GM19463 (cell line): ENCODE measurements at regions not wholly inside any gene's neighbourhood (a gene's known extent, or its start where the extent isn't known, plus 50 kb on each side); places are given as distances from the start of the nearest gene placed in this dataset.

ENCODE experiments used
- ATAC-seq: cut with Tn5 transposase; IDR thresholded peaks from one replicate; pipeline ENCODE4 v1.9.1; 2021; ENCODE audit warnings: mild to moderate bottlenecking, moderate library complexity; ENCODE audit not compliant: unreplicated experiment

DNA sequence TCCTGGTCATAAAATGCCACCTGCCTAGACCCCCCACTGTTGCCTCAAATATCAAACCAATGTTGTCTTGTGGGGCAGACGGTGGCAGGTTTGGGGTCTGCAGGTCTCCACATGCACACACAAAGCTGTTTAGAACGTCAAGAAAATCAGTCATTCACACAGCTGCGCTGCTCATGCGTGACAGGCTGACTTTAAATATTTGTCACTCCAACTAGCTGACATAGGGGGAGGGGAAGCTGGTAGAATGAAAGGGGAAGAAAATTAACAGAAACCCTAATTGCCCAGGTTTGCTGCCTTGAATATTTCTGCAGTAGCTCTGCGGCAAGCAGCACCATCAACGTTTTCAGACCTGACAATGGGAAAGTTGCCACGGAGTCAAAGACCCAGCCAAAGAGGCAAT is 201.8 kb downstream of the ABHD5 start:
- peak; percentile 66 for ATAC-seq

DNA sequence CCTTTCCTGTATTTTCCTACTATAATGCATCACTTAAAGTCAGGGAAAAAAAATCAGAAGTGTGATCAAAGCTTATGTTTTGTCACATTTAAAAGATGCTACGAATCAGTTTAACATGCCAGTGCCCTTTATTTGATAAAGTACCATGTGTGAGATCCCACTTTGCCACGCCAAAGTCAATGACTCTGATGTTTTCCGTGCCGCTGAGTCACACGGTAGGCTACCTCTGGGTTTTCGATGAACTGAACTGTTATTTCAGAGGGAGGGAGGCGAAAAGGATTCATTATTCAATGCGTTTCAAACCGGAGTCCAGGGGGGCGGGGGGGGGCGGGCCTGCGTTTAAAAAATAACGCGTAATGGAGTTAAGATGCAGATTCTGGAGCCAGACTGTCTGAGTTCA is 203.0 kb downstream of the ABHD5 start:
- no peak for ATAC-seq

DNA sequence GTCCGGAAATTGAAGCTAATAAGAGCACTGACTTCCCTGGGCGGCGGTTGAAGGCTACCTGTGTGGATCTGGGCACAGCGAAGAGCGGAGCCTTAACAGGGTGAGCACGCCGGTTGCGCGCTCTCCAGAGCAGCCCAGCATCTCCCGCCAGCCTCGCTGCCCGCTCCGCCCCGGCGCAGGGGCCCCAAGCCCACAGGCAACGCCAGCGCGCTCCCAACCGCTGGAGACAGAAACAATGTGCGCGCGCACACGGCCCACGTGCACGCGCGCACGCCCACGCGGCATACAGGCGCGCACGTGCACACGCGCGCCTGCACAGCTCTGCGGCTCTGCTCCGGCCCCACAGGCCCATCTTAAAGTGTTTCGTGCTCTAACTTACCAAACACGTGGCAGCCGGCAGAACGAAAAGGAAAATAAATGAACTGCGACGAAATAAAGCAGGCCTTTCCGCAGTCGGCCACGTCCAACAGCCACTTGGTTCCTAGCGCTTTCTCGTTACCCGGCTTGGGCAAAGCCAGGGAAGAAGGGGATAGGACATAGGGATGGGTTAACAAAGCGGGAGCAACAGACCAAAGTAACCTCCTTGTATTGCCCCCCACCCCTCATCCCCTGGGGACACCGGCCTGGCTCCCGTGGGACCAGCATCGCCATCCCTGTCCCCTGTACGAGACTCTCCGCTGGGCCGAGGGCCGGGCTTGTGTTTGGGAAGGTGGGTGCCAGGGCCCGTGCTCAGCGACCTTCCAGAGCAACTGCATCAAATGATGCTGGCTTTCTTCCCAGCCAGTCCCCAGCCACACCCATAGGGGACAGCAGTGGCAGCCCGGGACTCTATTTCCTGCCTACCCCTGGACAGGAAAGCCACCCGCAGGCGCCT is 203.7 kb downstream of the ABHD5 start:
- peak; percentile 59 for ATAC-seq

DNA sequence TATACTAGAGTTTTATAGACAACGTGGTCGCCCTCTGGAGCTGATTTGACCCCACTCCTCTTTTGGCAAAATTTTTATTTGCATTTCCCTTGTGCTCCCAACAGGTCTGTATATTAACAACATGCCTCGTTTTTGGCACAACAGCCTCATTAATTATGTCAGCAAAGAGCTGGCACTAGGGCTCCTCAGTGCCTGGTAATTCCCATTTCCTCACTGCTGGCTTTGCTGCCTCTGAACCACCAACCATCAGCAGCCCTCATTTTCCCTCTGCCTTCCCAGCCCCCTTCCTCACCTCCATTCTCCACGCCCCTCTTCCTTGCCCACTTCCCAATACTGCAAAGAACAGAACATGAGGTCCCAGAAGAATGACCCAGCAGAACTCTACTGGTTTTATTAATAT is 204.8 kb downstream of the ABHD5 start:
- ATAC-seq: no peak

DNA sequence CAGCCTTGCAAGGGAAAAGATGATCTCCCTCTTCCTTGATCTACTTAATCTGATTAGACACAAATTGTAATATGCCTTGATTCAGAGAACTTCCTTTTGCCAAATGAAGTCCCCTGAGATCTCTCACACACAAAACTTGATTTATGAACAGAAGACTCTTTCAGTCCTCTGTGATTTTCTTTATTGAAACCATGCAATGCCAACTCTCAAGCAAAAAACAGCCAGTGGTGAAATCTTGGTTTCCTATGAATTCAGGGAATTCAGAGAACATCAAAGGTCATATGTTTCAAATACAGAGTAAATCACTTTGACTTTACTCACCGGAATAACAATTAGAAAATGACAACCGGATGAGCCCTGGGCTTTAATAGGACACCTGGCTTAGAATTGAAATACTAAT is 211.7 kb downstream of the ABHD5 start:
- no peak for ATAC-seq

DNA sequence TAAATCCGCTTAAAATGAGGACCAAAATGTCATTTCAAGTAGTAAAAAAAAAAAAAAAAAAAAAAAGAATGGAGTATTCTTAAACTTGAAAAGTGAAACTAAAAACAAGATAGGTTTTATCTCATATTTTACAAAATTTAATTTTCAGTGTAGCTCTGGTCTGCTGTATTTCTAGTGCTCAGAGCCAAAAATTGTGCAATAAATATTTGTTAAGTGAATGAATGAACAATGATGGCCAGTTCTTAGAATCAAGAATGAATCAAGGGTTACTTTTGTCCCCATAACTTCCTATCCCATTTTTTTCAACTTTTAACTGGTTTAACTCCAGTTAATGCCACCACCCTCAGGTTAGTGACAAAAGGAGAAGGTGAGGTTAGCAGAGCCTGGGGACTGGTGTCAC is 214.4 kb downstream of the ABHD5 start:
- ATAC-seq: no peak

DNA sequence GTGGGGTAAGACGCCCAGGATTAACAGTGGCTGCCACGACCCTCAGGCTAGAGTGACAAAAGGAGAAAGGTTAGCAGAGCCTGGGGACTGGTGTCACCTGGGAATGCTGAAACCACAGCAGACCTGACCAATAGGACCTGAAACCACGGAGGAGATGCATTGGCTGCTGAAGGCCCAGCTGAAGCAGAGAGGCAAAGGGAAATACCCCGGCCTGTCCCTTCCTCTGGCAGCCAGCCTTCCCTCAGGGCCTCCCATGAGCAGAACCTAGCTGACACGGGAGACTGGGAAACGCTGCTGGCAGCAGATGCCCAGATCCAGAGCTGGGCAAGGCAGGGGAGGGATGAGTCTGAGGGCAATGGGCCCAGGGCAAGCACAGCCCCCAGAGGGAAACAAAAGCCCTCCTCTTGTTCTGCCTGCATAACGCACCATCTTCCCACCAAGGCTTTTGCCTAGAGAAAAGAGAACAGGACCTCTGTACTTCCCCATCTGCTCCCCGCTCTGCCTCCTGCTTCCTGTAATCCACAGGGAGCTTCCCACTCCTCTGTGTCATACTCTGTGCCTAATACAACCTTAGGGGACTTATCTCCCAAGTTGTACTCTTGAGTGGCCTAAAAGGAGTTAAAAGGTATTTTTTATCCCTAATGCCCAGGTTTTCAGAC is 216.2 kb downstream of the ABHD5 start:
- peak; percentile 39 for ATAC-seq

DNA sequence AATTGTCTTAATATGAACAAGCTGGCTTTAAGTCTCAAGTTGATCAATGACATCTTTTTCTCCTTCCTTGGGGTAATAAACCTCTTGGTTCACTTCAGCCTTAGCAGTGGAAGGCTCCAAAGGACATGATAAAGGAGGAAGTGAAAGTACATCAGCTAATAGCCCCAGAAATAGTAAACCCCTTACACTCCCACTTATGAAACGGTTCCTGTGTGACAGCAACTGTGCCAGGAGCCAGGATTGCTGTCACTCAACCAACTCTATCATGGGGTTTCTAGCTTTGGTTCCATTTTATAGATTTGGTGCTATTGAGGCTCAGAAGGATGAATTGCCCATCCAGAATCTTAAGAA is 216.7 kb downstream of the ABHD5 start:
- peak; percentile 92 for ATAC-seq

DNA sequence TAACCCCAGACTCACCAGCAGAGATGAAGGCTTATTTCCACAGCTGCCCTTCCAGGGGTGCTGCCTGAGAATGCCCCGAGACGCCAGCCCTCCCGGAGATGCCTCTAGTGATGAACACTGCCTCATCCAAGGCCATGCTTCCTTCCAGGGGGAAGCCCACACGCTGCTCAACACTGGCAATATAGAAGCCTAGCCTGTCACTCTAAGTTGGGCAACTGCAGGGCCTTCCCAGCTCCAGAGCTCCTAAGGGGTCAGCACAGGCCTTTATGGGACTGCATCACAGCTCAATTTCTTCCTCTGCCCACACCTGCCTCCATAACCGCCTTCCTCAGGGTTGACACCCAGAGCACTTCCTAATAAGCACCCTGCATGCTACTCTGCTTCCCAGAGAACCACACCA is 217.7 kb downstream of the ABHD5 start:
- no peak for ATAC-seq

DNA sequence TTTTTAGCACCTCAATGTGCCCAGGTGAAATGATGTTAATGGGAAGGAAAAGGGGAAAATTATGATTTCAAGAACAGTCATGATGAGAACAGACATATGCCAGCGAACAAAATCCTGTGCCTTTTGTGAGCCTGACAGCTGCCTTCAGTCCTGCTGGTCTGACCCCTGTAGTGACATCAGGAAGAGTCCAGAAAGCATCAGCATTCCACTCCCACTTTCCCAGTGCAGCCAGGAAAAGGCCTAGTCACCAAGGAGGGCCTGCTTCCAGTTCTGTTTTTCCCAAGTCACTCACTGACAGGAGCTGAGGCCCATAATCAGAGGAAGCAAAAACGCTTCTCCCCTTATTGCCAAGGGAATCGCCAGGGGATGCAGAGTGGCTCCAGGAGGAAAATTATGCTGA is 218.4 kb downstream of the ABHD5 start:
- ATAC-seq: no peak

DNA sequence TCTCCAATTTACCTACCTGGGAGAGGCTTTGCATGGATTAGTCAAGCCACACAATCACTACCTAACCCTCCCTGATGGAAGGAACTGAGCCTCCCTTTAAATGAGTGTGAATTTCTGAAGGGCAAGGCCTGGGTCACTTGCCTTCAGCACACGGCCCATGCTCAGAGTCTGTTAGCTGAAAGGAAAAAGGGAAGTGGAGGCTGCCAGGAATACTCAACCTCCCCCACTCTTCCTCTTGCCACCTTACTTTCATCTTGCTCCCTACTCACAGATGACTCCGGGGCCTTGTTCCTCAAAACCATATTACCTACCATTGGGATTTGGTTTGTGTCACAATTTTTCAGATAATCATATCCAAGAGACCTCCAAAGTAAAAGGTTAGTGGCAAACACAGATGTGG is 220.0 kb downstream of the ABHD5 start:
- no peak for ATAC-seq

DNA sequence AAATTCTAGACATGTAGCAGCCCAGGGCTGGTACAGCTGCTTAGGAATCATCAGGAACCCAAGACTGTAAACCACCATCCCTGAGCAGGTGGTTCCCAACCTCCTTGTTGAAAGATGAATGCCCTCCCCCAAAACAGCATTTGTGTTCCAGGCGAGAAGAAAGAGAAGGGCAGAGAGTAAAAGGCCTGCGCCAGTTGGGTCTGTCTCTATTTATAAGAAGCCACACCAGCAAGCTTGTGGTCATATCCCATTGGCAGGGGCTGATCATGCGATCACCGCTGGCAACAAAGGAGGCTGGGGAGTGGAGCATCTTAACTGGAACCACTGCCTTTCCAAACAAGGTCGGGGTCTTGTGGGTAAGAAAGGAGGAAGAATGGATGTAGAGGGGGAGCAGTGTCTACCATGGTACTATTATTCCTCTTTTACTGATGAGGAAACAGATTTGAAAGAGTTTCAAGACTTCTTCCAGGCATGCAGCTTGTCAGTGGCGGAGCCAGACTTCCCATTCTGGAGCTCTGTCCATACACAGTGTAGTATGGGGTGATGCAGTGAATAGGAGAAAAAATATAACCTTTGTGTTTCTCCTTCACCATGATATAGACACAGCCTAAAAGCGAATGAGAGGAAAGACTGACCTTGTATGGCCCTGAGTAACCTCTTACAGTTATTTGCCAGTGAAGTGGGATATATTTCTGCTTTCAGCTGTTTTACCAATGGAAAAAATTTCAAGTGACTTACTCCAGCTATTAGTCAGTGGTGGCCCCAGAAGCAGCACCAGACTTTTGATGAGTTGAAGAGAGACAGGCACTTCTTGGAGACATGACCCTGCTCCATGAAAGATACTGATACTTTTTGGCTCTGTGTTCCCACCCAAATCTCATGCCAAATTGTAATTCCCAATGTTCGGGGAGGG is 222.6 kb downstream of the ABHD5 start:
- ATAC-seq: no peak

DNA sequence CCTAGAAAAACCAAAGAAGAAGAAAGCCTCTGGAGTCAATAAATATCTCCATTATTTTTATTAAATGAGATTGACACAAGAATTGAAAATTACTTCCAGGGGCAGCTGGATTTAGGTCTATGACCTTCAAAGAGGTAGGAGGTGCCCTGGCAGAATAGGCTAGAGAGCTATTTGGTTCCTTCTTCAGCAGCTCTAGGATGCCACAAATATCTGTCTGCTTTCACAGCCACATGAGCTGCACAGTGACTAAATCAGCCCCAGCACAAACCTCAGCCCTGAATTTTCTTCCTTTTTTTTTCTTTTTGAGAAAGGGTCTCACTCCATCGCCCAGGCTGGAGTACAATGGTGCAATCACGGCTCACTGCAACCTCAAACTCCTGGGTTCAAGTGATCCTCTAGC is 223.5 kb downstream of the ABHD5 start:
- no peak for ATAC-seq

DNA sequence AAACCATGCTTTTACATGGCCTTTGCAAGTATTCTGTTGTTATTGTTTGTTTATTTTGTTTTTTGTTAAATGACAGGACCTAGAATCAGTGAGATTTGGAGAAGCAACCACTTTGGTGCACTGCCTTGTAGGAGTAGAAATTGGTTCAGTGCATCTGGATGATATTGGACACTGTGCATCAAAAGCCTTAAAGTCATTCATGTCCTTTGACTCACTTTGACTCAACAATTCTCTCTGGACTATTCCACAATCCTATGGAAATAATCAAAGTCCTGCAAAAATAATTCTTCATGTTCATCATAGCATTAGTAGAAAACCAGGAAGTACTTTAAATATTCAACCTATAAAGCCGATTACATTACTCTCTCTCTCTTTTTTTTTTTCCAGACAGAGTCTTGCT is 224.8 kb downstream of the ABHD5 start:
- ATAC-seq: no peak

DNA sequence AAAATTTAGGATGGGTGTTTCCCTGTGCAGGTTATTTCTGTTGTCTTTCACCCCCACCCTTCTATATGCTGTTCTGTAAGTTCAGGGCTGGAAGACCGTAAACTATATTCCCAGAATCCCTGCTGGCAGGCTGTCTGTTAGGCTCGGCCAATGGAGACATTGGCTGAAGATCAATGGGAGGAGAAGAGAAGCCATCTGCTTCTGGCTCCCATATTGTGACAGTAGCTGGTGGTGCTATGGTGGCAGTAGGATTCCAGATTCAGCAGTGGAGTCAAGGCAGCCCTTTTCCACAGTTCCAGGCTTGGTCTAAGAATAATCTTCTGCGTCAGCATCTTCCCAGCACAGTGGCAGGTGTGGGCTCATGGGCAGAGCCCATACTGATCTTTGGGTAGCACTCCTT is 226.6 kb downstream of the ABHD5 start:
- no peak for ATAC-seq

DNA sequence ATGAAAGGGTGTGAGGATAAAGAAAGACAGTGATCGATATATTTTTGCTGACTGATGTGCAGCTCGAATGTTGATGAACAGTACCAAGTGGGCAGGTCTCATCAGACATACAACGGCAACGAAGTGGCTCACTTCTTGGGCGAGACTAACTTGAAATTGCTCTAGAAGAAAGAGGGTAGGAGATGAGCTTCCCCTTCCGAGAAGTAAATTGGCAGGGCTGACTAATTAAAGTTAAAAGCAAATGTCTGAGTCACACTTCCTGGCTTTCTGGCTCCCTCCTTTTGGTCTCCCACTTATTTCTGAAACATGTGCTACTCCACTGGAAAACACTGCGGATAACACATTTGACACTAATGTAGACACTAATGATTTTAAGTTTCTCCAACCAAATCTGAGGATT is 228.3 kb downstream of the ABHD5 start:
- no peak for ATAC-seq

DNA sequence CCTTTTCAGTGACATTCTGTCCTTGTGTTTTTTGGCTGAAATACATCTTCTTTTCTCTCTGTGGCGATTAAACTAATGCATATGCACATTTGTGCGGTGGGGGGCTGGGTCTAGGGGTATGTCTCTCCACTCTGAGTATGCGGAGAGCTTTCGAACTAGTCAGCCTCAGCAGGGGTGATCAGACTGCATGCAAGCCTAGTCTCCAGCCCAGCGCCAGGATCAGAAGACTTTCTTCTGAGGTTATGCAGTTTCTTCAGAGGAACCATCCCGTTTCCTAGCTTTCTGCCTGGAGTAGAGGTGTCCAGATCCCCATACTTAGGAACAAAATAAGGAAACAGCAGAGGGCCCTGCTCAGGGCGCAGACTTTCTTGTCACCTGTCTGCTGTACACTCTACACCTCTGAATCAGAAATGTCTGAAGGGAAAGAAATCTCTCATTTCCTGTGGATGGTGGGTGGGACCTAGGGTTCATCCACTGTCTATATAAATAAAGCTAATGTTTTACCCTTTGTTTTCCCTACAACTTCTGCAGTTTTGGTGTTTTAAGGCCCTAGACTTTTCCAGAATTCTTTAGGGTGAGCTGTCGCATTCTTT is 230.4 kb downstream of the ABHD5 start:
- no peak for ATAC-seq

DNA sequence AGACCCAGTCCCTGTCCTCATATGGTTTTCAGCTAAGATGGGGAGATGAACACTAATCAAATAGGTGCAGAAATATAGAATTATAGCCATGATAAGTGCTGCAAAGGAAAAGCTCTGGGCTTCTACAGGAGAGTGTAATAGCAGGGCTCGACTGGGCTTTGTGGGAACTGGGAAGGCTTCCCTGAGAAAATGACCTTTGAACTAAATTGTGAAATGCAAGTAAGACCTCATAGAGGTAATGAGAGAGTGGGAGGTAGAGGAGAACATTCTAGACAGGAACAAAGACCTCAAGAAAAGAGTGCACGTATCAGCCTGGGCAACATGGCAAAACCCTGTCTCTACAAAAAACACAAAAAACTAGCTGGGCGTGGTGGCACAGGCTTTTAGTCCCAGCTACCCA is 231.6 kb downstream of the ABHD5 start:
- no peak for ATAC-seq

DNA sequence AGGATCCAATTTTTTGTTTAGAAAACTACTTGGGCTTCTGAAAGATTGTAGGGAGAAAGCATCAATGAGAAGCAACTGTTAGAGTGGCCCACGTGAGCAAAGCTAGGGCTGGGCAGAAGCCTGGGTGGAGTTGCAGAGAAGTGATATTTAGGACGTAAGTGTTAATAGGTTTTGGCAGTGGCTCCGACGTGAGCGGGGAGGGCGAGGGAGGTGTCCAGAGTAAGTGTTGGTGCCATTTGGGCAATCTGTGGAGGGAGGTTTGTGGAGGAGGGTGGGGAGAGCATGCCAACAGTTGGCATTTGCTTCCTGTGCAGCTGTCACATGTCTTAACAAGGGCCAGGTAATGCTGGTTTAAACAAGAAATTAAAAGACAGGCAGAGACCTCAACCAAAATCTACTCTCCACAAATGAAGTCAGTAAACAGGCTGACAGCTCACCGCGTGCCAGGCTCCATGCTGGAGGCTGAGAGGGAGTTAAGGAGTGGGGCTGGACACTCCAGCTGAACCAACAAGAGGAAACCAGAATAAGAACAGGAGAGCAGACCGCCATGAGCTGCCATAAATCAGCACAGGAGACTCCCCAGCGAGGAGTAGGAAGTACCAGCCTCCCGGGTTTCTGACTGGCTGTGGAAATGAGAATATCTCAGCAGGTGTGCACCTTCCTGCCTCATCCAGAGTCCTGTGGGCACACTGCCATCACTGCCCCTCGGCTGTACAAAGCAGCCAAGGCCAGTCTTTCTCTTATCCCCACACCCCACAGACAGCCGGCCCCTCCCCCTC is 232.6 kb downstream of the ABHD5 start:
- ATAC-seq: no peak

DNA sequence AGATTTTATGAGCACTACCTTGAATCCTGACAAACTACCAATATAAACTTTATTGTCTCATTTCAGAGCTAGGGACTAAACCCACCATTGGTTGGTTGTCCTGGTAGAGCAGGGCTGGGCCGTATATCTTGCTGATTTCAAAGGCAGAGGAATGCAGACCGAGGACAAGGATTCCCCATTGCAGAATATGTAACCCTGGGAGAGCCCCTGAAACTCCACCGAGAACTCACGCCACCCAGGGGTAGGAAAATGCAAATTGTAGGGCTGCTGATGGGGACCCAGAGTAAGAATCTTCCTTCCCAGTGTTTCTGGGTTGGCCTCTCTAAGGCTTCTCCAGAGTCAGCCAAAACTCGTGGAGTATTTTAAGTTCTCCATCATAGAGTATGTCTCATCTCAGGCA is 235.3 kb downstream of the ABHD5 start:
- ATAC-seq: no peak
